GM19397 (cell line): ENCODE measurements at regions not wholly inside any gene's neighbourhood (a gene's known extent, or its start where the extent isn't known, plus 50 kb on each side); places are given as distances from the start of the nearest gene placed in this dataset.

Experiments
- ATAC-seq: cut with Tn5 transposase; IDR thresholded peaks from one replicate; pipeline ENCODE4 v1.9.1; 2021; ENCODE audit warnings: mild to moderate bottlenecking, moderate library complexity; ENCODE audit not compliant: unreplicated experiment

DNA sequence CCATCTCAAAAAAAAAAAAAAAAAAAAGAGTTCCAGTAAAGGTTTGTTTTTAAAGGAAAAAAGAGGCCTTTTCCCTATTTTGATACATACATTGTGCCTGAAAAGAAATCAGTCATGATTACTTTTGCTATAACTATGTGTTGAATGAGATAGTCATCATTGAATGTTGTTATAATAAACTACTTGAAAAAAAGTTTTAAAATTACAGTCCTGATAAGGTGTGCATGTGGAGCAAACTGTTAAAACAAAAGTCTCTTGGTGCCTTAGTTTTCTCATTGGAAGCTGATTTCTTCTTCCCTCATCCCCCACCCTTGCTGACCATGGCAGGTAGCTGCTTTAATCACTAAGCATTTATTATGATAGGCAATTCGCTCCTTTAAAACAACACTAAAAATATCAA is 172.3 kb upstream of the TBCA start:
- no peak for ATAC-seq

DNA sequence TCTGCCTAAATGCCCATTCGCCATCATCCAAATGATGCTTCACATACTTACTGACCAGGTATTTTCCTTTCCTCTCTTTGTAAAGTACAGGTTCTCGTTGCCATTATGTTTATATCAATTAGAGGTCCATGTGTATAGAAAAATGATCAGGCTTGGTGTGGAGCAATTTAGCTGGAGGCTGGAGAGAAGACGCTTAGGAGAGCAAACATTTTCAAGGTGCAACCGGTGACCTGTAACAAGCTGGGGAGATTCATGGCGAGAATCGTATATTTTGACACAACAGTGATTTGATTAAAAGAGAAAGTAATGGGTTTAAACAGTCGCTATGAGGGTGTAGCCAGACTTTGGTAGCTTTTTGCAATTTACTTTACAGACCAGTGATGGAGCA is 170.9 kb upstream of the TBCA start:
- no peak for ATAC-seq

DNA sequence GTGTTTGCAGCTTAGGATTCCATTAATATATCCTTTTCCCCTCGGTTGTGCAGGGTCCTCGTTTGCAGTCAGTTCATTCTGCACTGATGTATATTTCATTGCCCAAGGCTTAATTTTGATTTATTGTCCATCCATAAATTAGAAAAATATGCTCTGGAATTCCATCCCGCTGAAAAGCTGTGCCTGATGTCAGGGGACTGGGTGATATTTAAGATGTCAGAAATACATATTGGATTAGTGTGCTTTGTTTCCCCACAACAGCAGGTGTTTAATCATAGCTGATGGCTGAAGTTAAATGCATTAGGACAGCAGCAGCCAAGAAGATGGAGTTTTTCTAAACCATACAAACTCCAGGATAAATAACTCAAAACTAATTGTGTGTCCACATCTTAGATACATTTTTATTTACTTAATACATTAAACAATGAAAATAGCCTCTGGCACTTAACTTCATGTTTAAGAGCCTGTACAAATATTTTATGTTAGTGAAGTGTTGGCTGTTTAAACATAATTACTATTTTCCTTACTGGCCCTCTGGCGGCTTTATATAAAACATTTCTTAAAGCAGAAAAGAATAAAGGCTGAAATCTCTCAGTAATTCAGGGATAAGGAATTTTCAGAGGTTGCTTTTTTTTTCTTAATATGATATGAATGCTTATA is 170.4 kb upstream of the TBCA start:
- ATAC-seq, result no peak

DNA sequence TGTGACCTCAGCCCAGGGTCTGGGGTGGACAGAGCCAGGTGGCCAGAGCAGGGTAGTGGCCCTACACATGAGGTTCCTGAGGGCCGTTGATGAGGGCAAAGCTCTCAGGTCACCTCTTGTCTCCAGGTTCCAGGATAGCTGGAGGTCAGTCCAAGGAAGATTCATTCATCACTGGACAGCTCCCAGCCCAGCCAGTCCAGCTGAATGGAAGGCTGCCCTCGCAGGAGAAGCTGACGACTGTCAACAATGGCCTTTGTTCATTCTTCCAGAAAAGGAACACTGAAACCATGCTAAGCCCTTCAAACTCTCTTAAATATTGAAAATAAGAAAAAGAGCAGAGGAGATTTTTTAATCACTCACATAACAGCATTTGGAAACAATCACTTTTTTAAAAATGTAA is 169.7 kb upstream of the TBCA start:
- no peak for ATAC-seq

DNA sequence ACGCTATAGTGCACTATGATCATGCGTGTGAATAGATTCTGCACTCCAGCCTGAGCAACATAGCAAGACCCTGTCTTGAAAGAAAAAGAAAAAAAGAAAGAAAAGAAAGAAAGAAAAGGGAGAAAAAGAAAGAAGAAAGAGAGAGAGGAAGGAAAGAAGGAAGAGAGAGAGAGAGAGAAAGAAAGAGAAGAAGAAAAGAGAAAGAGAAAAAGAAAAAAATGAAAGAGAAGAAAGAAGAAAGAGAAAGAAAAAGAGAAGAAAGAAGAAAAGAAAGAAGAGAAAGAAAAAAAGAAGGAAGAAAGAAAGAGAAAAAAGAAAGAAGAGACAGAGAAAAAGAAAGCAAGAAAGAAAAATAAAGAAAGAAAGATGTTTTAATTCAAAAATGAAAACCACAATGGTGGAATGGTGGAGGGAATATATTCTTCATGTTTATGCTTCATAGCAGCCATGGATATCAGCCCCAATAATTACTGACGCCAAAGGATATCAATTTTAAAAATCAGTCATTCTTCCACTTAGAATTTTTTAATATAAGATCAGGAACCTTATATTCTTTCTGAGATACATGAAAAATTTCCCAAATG is 168.7 kb upstream of the TBCA start:
- no peak for ATAC-seq

DNA sequence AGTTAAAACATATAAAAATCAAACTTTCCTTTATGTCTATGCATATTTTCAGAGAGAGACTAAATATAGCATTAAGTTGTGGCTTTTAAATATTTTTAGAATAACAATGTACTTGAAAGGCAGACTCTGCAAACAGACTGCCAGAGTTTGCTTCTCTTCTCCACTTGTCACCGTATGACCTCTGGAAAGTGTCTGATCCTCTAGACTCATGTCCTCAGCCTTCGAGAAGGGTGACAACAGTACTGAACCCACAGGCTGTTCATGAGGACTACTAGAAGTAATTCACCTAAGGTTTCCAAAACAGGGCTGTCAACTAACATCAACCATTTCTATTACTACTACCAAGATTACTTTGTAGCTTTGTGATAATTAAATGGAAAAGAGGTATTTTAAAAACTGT is 167.7 kb upstream of the TBCA start:
- ATAC-seq, result no peak

DNA sequence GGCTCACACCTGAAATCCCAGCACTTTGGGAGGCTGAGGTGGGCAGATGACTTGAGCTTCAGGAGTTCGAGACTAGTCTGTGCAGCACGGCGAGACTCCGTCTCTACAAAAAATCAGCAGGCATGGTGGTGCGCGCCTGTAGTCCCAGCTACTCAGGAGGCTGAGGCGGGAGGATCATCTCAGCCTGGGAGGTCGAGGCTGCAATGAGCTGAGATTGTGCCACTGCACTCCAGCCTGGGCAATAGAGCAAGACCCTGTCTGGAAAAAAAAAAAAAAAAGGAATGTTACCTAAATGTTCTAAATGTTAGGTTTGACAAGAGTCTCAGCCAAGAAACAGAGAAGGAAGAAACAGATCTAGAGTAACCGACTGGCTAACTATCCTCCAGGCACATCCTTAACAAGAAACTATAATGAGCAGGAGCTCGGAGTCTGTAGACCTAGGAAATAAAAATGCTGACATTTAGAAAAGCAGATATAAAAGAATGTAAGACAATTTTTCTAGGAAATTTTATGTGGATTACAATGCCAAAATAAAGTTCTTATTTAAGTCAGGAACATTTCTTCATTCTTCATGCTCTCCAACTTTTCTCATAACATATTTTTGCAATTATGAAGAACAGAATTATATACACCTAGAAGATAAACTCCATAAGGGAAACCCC is 166.6 kb upstream of the TBCA start:
- no peak for ATAC-seq

DNA sequence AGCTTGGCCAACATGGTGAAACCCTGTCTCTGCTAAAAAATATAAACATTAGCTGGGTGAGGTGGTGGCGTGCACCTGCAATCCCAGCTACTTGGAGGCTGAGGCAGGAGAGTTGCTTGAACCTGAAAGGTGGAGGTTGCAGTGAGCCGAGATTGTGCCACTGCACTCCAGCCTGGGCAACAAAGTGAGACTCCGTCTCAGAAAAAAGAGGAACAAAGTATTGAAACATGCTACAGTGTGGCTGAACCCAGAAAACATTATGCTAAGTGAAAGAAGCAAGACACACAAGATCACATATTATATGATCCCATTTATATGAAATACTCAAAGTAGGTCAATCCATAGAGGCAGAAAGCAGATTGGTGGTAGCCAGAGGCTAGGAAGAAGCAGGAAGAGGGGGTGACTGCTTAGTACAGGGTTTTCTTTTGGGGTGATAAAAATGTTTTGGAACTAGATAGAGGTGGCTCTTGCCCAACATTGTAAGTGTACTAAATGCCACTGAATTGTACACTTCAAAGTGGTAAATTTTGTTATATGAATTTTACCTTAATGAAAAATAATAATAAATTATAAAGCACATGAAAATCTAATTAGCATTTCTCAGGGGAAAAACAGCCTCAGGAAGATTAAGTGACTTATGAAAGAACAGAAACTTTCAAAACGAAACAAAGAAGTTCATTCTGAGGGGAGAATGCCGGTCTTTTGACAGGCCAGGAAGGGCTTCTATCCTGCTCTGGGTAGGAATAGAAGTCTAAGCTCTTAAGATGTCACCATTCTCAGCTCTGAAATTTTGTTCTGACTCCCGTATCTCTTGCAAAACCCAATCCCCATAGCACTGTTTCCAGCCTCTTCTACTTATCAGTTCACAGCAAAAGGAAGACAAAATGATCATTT is 161.1 kb upstream of the TBCA start:
- ATAC-seq, result peak; percentile 65

DNA sequence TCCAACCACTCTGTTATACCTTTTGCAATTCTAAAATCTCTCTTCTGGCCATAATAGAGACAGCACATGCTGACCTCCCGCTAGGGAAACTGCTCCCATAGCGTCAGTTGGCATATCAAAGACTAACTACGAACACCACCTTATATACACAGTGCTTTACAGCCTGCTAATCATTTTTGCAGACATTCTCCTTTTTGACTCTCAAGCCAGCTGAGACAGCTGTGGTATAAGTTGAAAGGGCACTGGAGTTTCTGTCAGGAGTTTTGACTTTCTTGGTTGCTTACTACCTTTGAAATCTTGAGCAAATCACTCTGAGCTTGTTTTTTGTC is 160.2 kb upstream of the TBCA start:
- ATAC-seq, result peak; percentile 28

DNA sequence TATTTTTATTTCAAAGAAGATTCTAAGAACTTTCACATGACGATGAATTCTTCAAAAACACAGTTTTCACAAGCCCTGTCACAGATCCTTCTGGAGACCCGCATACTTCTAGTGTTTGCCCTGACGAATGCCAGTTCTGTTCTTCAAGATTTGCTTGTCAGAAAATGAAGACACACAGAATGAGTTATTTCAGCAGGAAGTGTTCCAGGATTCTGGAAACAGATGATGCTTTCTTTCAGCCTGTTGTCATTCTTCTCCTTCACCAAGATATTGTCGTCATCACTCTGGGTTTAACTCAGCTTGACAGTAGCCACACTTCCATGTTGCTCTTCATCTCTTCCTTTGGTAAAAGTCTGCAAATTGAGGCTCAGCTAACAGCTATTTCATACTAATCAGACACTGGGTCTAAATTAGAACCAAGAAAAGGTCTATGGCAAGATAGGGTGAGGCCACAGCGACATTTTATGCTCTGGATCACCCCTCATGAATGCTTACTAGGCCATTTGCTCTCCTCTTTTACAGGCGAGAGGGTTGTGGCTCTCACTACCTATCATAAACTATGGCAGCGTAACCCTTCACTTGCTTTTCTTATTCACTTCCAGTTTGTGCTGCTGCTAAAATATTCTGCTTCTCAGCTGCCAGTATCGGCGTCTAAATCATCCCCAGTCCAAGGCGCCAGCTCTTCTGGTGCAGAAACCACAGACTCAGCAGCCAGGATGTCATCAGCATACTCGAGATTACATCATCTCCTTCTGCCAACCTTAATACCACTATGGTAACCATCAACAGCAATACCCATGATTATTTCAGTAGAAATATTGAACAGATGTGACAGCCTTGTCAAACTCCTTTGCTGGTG is 159.6 kb upstream of the TBCA start:
- peak; percentile 76 for ATAC-seq

DNA sequence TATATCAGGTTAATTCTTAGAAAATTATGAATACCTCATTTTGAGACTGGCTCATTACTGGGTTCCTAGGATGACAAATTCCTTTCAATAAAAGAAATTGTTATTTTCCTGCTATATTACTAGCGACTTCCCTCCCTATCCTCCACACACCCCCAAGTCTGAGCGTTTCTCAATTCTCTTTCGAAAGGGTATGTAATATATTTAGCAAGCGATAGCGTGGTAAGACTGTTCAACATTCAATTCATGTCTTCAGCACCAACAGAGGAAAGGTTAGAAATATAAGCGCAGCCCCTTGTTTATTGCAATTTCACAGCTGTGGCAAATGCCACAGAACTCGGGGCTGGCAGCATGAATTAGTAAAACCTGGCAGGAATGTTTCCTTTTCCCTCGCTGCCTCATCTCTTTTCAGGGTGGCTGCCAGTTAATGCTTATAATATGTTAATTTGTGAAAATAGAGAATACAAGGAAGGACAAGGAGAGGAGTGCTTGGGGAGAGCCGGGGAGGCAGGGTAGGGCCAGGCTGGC is 152.7 kb upstream of the TBCA start:
- ATAC-seq, result no peak

DNA sequence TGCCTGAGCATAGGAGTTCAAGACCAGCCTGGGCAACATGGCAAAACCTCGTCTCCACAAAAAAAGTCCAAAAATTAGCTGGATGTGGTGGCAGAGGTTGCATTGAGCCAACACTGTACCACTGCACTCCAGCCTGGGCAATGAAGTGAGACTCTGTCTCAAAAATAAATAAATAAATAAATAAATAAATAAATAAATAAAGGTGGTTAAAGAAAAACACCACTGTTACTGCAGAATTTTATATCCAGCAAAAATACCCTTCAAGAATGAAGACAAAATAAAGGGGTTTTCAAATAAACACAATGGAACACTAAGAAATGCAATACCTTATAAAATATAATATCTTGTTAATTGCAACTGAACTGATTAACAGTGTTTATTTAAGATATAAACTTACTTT is 150.2 kb upstream of the TBCA start:
- no peak for ATAC-seq

DNA sequence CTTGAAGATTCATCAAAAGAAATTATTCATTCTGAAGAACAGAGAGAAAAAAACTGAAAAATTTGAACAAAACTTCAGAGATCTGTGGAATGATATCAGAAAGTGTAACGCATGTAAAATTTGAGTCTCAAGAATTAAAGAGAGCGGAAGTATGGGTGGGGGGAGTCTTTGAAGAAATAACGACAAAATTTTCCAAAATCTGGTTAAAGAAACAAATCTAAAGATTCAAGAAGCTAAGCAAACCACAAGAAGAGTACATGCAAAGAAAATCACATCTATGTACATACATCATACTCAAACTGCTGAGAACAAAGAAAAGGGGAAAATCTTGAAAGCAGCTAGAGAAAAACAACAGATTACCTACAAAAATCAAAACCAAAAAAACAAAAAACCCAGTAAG is 149.4 kb upstream of the TBCA start:
- ATAC-seq, result no peak

DNA sequence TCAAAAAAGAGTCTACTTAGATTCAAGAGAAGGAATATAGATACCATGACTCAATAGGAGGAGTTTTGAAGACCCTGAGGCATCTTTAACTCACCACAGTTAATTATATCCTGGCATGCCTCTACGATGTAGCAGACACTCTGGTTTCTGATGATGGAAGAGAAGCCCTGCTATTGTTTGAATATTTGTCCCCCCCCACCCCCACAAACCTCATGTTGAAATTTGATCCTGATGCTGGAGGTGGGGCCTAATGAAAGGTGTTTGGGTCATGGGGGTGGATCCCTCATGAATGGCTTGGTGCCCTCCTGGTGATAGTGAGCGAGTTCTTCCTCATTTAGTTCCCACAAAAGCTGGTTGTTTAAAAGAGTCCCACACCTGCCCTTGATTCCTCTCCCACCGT is 147.9 kb upstream of the TBCA start:
- ATAC-seq, result no peak

DNA sequence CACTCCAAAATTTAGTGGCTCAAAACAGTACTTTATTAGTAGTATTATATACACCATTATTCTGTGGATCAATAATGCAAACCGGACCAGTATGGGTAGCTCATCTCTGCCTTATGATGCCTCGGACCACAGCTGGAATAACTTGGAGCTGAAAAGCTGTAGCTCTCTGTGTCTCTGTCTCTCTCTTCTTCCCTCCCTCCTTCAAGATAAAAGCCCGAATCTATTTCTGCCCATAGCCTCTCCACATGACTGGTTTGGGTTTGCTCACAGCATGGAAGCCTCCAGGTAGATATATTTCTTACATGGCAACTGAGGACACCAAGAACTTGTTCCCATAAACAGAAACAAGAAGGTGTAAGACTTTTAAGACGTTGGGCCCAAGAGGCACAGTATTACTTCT is 147.5 kb upstream of the TBCA start:
- ATAC-seq, result no peak

DNA sequence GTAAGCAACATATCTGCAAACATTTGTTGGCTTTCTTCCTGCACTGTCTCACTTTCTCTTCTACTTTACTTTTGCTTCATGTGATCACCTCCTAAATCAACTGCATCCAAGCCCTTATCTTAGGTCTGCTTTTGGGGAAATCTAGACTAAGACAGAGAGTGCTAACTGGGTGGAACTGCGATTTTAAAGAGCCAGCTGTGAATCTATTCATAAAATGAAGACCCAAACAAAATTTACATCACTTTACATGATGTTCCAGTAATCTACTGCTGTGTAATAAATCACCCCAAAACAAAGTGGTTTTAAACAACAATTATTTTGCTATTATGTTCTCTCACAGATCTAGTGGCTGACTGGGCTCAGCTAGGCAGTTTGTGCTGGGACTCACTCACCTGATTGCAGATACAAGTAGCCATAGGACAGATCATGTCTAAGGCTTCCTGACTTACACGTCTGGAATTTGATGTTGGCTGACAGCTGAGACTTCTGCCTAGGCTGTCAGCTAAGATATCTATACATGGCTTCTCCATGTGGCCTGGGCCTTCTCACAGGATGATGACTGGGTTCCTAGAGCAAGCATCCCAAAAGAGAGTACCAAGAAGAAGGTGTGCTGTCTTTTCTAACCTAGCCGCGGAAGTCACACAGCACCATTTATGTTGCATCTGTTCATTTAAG is 145.1 kb upstream of the TBCA start:
- ATAC-seq, result no peak

DNA sequence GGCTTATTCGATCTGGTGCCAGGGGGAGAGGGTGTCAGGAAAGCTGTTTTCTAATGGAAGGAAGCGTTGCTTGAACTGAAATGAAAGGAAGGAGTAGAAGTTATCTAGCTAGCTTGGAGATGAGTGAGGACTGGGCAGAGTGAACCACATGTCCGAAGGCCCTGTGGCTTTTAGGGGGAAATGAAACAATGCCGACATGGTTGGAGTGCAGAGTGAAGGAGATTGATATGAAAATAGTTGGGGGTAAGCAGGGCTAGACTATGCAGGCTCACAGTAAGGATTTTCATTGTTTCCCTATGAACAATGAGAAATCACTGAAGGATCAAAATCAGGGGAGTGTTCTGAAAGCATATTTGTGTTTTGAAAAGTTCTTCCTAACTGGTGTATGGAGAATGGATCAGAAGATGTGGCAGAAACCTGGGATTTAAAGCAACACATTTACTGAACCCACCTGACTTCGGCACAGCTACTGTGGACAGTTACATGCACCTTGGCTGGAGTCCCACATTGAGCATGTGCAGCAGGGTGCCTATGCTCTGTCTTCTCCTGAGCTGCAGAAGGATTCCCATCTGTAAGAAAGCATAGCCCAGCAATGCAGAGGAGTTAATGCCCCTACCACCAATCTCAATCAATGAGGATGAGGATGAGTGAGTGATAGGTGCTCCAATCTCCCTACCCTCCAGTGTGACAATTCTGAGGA is 144.4 kb upstream of the TBCA start:
- ATAC-seq, result no peak

DNA sequence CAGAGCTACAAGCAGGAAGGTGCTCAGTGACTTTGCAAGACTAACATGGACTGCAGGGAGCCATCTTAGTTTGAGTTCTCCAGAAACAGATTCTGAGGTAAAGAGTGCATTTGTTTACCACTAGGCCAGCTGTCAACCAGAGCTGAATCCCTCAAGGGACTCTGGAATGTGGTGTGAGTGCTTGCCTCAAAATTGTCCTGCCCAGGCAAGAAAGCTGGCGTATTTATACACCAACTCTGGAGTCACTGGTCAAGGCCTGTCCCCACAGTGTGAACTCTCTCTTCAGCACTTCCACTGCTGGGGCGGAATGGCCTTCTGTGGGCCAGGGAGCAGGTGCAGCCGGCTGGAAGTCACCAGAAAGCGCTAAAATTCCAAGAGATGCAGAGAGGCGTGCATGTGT is 139.2 kb upstream of the TBCA start:
- ATAC-seq, result no peak

DNA sequence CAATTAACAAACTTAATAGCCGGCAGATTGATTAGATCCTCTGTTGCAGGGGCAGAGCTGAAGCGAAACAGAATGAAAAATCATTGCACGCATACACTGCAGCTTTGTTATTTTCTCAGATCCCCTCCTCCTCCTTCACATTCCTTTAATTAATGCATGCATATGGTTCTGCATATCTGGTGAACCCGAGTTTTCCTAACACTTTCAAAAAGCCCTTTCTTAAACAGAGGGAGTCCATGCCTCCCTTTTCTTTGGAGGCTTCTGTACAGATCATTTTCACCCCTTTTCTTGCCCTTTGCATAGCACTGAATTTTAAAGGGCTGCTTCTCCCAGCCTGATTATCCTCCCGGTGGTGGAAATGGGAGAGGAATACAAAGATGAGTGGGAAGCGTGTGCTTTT is 136.6 kb upstream of the TBCA start:
- no peak for ATAC-seq
